Esophagus muscularis mucosa (tissue), 4 donors: ENCODE measurements at regions not wholly inside any gene's neighbourhood (a gene's known extent, or its start where the extent isn't known, plus 50 kb on each side); places are given as distances from the start of the nearest gene placed in this dataset.

Source experiments
- EP300 ChIP-seq: sonication (generic); formaldehyde crosslinking; IDR thresholded peaks from one replicate; pipeline ENCODE4 v1.6.1; 2017; ENCODE audit warnings: antibody characterized with exemption
- POLR2A ChIP-seq: fragments of 450-650 bp; IDR thresholded peaks from one replicate; pipeline ENCODE4 v1.6.1; 2017; ENCODE audit warnings: antibody characterized with exemption, moderate library complexity, mild to moderate bottlenecking, low read depth
- POLR2AphosphoS5 ChIP-seq, 2 donors: sonication (generic); formaldehyde crosslinking; IDR thresholded peaks; one replicate each; pipeline ENCODE4 v1.6.1; 2017; ENCODE audit warnings: antibody characterized with exemption in 2 of 2
- TF ChIP-seq, protein P1 (sequence below), 3 experiments: fragments of 200-600 bp in 2 of 3; fragments of 450-650 bp in 1 of 3; sonication (generic) in 2 of 3; IDR thresholded peaks; one replicate each; pipeline ENCODE4 v1.5.1; 2017 to 2019; ENCODE audit warnings: antibody characterized with exemption in 3 of 3, mild to moderate bottlenecking in 2 of 3, moderate library complexity in 1 of 3

DNA sequence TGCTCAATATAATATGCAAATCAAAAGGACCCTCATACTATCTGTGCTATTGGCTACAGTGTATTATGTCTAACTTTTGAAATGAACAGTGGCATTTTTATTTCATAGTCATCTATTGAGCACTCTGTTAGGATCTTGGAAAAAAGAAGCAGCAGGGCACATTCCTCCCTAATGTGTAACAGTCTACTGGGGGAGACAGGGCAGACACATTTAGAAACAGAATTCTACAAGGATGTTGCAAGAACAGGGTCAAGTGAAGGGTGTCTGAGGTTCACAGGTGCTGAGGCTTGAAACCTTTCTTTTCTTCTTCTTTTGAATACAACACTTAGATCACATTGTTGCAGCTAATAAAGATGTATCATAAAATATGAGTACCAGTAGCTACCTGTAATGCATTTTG is 129.7 kb upstream of the SLC4A4 start:
- TF ChIP-seq POLR2AphosphoS5 (IDR thresholded peaks at IDR 0.05) (no peak), EP300 (no peak), POLR2A (no peak)
- TF ChIP-seq, protein P1, sequence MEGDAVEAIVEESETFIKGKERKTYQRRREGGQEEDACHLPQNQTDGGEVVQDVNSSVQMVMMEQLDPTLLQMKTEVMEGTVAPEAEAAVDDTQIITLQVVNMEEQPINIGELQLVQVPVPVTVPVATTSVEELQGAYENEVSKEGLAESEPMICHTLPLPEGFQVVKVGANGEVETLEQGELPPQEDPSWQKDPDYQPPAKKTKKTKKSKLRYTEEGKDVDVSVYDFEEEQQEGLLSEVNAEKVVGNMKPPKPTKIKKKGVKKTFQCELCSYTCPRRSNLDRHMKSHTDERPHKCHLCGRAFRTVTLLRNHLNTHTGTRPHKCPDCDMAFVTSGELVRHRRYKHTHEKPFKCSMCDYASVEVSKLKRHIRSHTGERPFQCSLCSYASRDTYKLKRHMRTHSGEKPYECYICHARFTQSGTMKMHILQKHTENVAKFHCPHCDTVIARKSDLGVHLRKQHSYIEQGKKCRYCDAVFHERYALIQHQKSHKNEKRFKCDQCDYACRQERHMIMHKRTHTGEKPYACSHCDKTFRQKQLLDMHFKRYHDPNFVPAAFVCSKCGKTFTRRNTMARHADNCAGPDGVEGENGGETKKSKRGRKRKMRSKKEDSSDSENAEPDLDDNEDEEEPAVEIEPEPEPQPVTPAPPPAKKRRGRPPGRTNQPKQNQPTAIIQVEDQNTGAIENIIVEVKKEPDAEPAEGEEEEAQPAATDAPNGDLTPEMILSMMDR (IDR thresholded peaks at IDR 0.05) = no peak
